HEK293T (cell line): ENCODE measurements at regions not wholly inside any gene's neighbourhood (a gene's known extent, or its start where the extent isn't known, plus 50 kb on each side); places are given as distances from the start of the nearest gene placed in this dataset.

Experiments
- ELF4 ChIP-seq: fragments of 450-650 bp; IDR thresholded peaks from 2 replicates; pipeline ENCODE4 v1.6.1; 2017; ENCODE audit warnings: antibody characterized with exemption
- LEF1 ChIP-seq: fragments of 450-650 bp; IDR thresholded peaks from 2 replicates; pipeline ENCODE4 v1.6.1; 2017; ENCODE audit warnings: mild to moderate bottlenecking, borderline replicate concordance

- TF ChIP-seq ELF4, result no peak
- no peak for TF ChIP-seq LEF1
These were observed 379.0 kb downstream of the EPHA7 start for GRCh38 chr6:93040375-93040774.
